HepG2 (cell line): ENCODE measurements at regions not wholly inside any gene's neighbourhood (a gene's known extent, or its start where the extent isn't known, plus 50 kb on each side); places are given as distances from the start of the nearest gene placed in this dataset.

ENCODE experiments used
- ATAC-seq: fragments of 200-7000 bp; cut with Tn5 transposase; 3 replicates; pipeline ENCODE4 v1.9.1; 2020; ENCODE audit warnings: mild to moderate bottlenecking, moderate library complexity
- BruUV-seq: library from RNA; stranded (reverse); fragments of 400-500 nt; replicated peaks from 2 replicates; lab custom pipeline; 2021; lab: Mats Ljungman, UMichigan
- CTCF ChIA-PET: fragments of 300-600 bp; formaldehyde crosslinking; extraction: SDS; loops from one replicate; lab custom pipeline; 2021; ENCODE audit warnings: low total read pairs, inconsistent platforms, low intra/inter-chr PET ratio; lab: Yijun Ruan, JAX
- POLR2A ChIA-PET: fragments of 350-600 bp; sonication (Branson Sonifier 250); formaldehyde crosslinking; loops from one replicate; lab custom pipeline; 2020; ENCODE audit warnings: antibody characterized with exemption, inconsistent platforms; lab: Yijun Ruan, JAX
- DNase-seq: peaks from one replicate; pipeline ENCODE4 v3.0.0-alpha.2; 2015; ENCODE audit warnings: low spot score
- FAIRE-seq: peaks from 3 replicates; lab custom pipeline; 2011; peaks lifted over from hg19 to GRCh38; lab: Jason Lieb, UNC
- H2AFZ ChIP-seq: one replicate; pipeline ENCODE4 v1.6.1; 2011; ENCODE audit warnings: low read length, inconsistent platforms
- H3K27ac ChIP-seq: fragments of 300-600 bp; 3 replicates; pipeline ENCODE4 v1.8.0; 2011; ENCODE audit warnings: mixed run types, mild to moderate bottlenecking, mixed read lengths, low read length, inconsistent platforms; ENCODE audit not compliant: insufficient read depth; ENCODE audit errors: extremely low read length
- H3K27me3 ChIP-seq, 2 experiments: fragments of 200-600 bp in 1 of 2; 2 replicates in 1 of 2; 3 replicates in 1 of 2; pipeline versions ENCODE4 v1.6.0 to v1.8.0; 2011; ENCODE audit warnings: low read length in 2 of 2, mild to moderate bottlenecking in 2 of 2, moderate library complexity in 2 of 2, inconsistent platforms in 1 of 2; ENCODE audit not compliant: insufficient read depth in 2 of 2, control insufficient read depth in 1 of 2
- H3K36me3 ChIP-seq, 2 experiments: fragments of 200-600 bp in 1 of 2; replicated peaks in 1 of 2; 2 replicates in 1 of 2; 3 replicates in 1 of 2; pipeline versions ENCODE4 v1.5.1 to v1.8.0; 2011; ENCODE audit warnings: low read length in 2 of 2, inconsistent platforms in 1 of 2; ENCODE audit not compliant: insufficient read depth in 2 of 2, control insufficient read depth in 1 of 2
- H3K4me1 ChIP-seq: 2 replicates; pipeline ENCODE4 v1.5.1; 2012; ENCODE audit warnings: low read length, inconsistent platforms; ENCODE audit not compliant: insufficient read depth
- H3K4me2 ChIP-seq: 2 replicates; pipeline ENCODE4 v1.6.0; 2011; ENCODE audit warnings: low read depth, low read length, inconsistent platforms
- H3K4me3 ChIP-seq, 3 experiments: fragments of 200-600 bp in 1 of 3; sonication (generic), shearing (Covaris generic) in 1 of 3; replicated peaks in 1 of 3; 2 replicates each; pipeline ENCODE4 v1.5.1; 2011 to 2016; ENCODE audit warnings: low read length in 3 of 3, inconsistent platforms in 2 of 3, low read depth in 2 of 3, mild to moderate bottlenecking in 2 of 3, control low read depth in 1 of 3, mixed read lengths in 1 of 3; ENCODE audit not compliant: insufficient read depth in 1 of 3
- H3K79me2 ChIP-seq: one replicate; pipeline ENCODE4 v1.6.1; 2011; ENCODE audit warnings: low read length, inconsistent platforms; ENCODE audit not compliant: insufficient read depth
- H3K9ac ChIP-seq: 2 replicates; pipeline ENCODE4 v1.6.0; 2011; ENCODE audit warnings: mild to moderate bottlenecking, low read depth, low read length, inconsistent platforms; ENCODE audit not compliant: insufficient read depth
- H3K9me3 ChIP-seq: 2 replicates; pipeline ENCODE4 v1.5.1; 2012; ENCODE audit warnings: mild to moderate bottlenecking, low read length
- H4K20me1 ChIP-seq: 2 replicates; pipeline ENCODE4 v1.6.0; 2011; ENCODE audit warnings: inconsistent platforms, mild to moderate bottlenecking, low read length, moderate library complexity; ENCODE audit not compliant: insufficient read depth
- ATM ChIP-seq: fragments of 450-650 bp; IDR thresholded peaks from 2 replicates; pipeline ENCODE4 v1.7.1; 2017; ENCODE audit warnings: mild to moderate bottlenecking, borderline replicate concordance
- GMEB1 ChIP-seq: sonication (generic); formaldehyde crosslinking; IDR thresholded peaks from 2 replicates; pipeline ENCODE4 v1.5.1; 2020; ENCODE audit warnings: missing genetic modification reagents, mild to moderate bottlenecking, borderline replicate concordance
- IKZF5 ChIP-seq: IDR thresholded peaks from 2 replicates; pipeline ENCODE4 v1.6.1; 2018; ENCODE audit warnings: missing genetic modification reagents, mild to moderate bottlenecking, missing compliant biosample characterization
- MAFF ChIP-seq: IDR thresholded peaks from 2 replicates; pipeline ENCODE4 v1.6.1; 2011; ENCODE audit warnings: low read depth, low read length, improper control_type of control experiment
- MTA3 ChIP-seq: sonication (generic); formaldehyde crosslinking; IDR thresholded peaks from 2 replicates; pipeline ENCODE4 v1.4.0; 2020; ENCODE audit warnings: missing genetic modification reagents
- PLRG1 ChIP-seq: fragments of 450-650 bp; conservative IDR thresholded peaks from 2 replicates; pipeline ENCODE4 v1.6.1; 2016
- SPEN ChIP-seq: sonication (generic); formaldehyde crosslinking; IDR thresholded peaks from 2 replicates; pipeline ENCODE4 v1.5.1; 2020; ENCODE audit warnings: low read depth, mild to moderate bottlenecking, missing genetic modification reagents
- TAF1 ChIP-seq: sonication (generic); formaldehyde crosslinking; IDR thresholded peaks from 2 replicates; pipeline ENCODE4 v1.4.0; 2020; ENCODE audit warnings: missing genetic modification reagents
- TBL1XR1 ChIP-seq: fragments of 150-350 bp; IDR thresholded peaks from 2 replicates; pipeline ENCODE4 v1.6.1; 2014; ENCODE audit warnings: borderline replicate concordance, low read length; ENCODE audit not compliant: partially characterized antibody
- USF2 ChIP-seq, 2 experiments: sonication (generic) in 1 of 2; formaldehyde crosslinking in 1 of 2; IDR thresholded peaks; 2 replicates each; pipeline versions ENCODE4 v1.5.1 to v1.6.1; 2011 to 2020; ENCODE audit warnings: borderline replicate concordance in 1 of 2, low read depth in 1 of 2, low read length in 1 of 2, mild to moderate bottlenecking in 1 of 2, missing genetic modification reagents in 1 of 2, moderate library complexity in 1 of 2
- ZBTB1 ChIP-seq: sonication (generic); formaldehyde crosslinking; IDR thresholded peaks from 2 replicates; pipeline ENCODE4 v1.4.0; 2020; ENCODE audit warnings: missing genetic modification reagents, borderline replicate concordance
- ZFP37 ChIP-seq: sonication (generic); formaldehyde crosslinking; IDR thresholded peaks from 2 replicates; pipeline ENCODE4 v1.4.0; 2020; ENCODE audit warnings: missing genetic modification reagents, borderline replicate concordance
- ZNF20 ChIP-seq: sonication (generic); formaldehyde crosslinking; IDR thresholded peaks from 2 replicates; pipeline ENCODE4 v1.4.0; 2020; ENCODE audit warnings: mild to moderate bottlenecking, moderate library complexity, missing genetic modification reagents
- ZNF3 ChIP-seq: IDR thresholded peaks from 2 replicates; pipeline ENCODE4 v1.7.0; 2017; ENCODE audit warnings: inconsistent platforms
- ZNF451 ChIP-seq: sonication (generic); formaldehyde crosslinking; IDR thresholded peaks from 2 replicates; pipeline ENCODE4 v1.5.0; 2020; ENCODE audit warnings: mild to moderate bottlenecking, missing genetic modification reagents
- ZNF564 ChIP-seq: sonication (generic); formaldehyde crosslinking; IDR thresholded peaks from 2 replicates; pipeline ENCODE4 v1.8.1; 2023; ENCODE audit warnings: mild to moderate bottlenecking, missing genetic modification reagents
- ZNF672 ChIP-seq: sonication (generic); formaldehyde crosslinking; IDR thresholded peaks from 2 replicates; pipeline ENCODE4 v1.8.1; 2022; ENCODE audit warnings: missing genetic modification reagents
- ZNF674 ChIP-seq: sonication (generic); formaldehyde crosslinking; IDR thresholded peaks from 2 replicates; pipeline ENCODE4 v1.5.0; 2020; ENCODE audit warnings: low read depth, mild to moderate bottlenecking, missing genetic modification reagents
- ZNF761 ChIP-seq: sonication (generic); formaldehyde crosslinking; conservative IDR thresholded peaks from 2 replicates; pipeline ENCODE4 v1.4.0; 2020; ENCODE audit warnings: mild to moderate bottlenecking, missing genetic modification reagents
- WGBS: methylation state at CpG from one replicate; pipeline ENCODE4 v1.1.6; 2017; ENCODE audit warnings: low lambda C conversion rate; 5-methylcytosine and 5-hydroxymethylcytosine counted together
- in situ Hi-C: cut with HindIII; loops from 2 replicates; pipeline ENCODE4 v1.10.0; 2017; ENCODE audit warnings: low pct_unique_long_range_greater_than_20kb; ENCODE audit not compliant: extremely low pct_ligation_motif_present
- intact Hi-C: fragments of 100-400 bp; cut with micrococcal nuclease; formaldehyde crosslinking; loops from one replicate; pipeline ENCODE4 v1.10.0; 2022; ENCODE audit not compliant: unreplicated experiment

GRCh38 chr20:39292193-39292736 lies 330.1 kb downstream of the DHX35 start:
- intact Hi-C loops = no loop called here
- no peak overlapping the region for H3K9ac ChIP-seq
- CTCF ChIA-PET = no interaction called here
- no peak for DNase-seq
- TF ChIP-seq ZNF672 (CRISPR knock-in tag) = no peak
- TF ChIP-seq PLRG1 = no peak
- TF ChIP-seq ZNF564 (CRISPR knock-in tag) = no peak
- no peak for TF ChIP-seq ZNF674 (CRISPR knock-in tag)
- no peak for TF ChIP-seq USF2 (IDR thresholded peaks at IDR 0.05; ENCODE audit: low read depth, low read length)
- no peak for TF ChIP-seq USF2 (CRISPR knock-in tag; IDR thresholded peaks at IDR 0.05; ENCODE audit: borderline replicate concordance)
- no peak for TF ChIP-seq ZNF20 (CRISPR knock-in tag)
- no peak for TF ChIP-seq ZNF451 (CRISPR knock-in tag)
- TF ChIP-seq ZNF761 (CRISPR knock-in tag) = no peak
- TF ChIP-seq IKZF5 (CRISPR knock-in tag) = no peak
- no peak for TF ChIP-seq MTA3 (CRISPR knock-in tag)
- TF ChIP-seq ATM = no peak
- TF ChIP-seq ZBTB1 (CRISPR knock-in tag) = no peak
- no peak for TF ChIP-seq TBL1XR1
- TF ChIP-seq MAFF = no peak
- TF ChIP-seq TAF1 (CRISPR knock-in tag) = no peak
- TF ChIP-seq SPEN (CRISPR knock-in tag) = no peak
- TF ChIP-seq GMEB1 (CRISPR knock-in tag) = no peak
- no peak for TF ChIP-seq ZNF3 (CRISPR knock-in tag)
- no peak for TF ChIP-seq ZFP37 (CRISPR knock-in tag)
- TF ChIP-seq, all 625 proteins: peak for 0
- BruUV-seq = no TSS peak
- H4K20me1 ChIP-seq = no peaks in the 10 kb centered on the region
- ATAC-seq (no peak), FAIRE-seq (no peak)
- H3K79me2 ChIP-seq = no peaks in the 10 kb centered on the region
- no peaks in the 10 kb centered on the region for H3K27me3 ChIP-seq
- H3K4me3 ChIP-seq = no peak overlapping the region
- H3K4me1 ChIP-seq = no peaks in the 10 kb centered on the region
- H3K36me3 ChIP-seq = no peaks in the 10 kb centered on the region
- POLR2A ChIA-PET = no interaction called here
- no peak overlapping the region for H2AFZ ChIP-seq
- in situ Hi-C loops = no loop called here
- H3K4me2 ChIP-seq = no peak overlapping the region
- WGBS = 5% methylated on average over 3 of the region's 3 CpGs
- peaks cover 6% of the 10 kb centered on the region for H3K9me3 ChIP-seq
- no peak overlapping the region for H3K27ac ChIP-seq
